Activated gamma-delta T cell treated with Interleukin-2 at 50 U/mL for 16 hours (primary cell): ENCODE measurements at regions not wholly inside any gene's neighbourhood (a gene's known extent, or its start where the extent isn't known, plus 50 kb on each side); places are given as distances from the start of the nearest gene placed in this dataset.
A peak's percentile ranks its signal among the peaks of the same experiment; 100 is the strongest.

ENCODE experiments used
- DNase-seq: peaks from one replicate; pipeline ENCODE4 v3.0.0-alpha.2; 2020

DNA sequence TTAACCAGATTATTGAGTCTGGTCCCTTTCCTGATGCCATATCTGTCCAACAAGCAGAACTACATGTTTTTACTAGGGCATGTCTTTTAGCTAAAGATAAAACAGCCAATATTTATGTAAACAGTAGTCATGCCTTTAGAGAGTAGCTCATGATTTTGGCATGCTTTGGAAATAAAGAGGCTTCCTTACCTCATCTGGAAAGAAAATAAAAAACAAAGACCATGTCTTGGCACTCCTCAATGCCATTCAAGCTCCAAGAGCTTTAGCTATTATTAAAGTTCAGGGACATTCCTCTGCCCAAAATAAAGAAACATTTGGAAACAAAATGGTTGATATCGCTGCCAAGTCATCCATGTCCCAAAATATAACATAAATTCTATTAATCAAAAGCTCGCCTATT, 202.4 kb downstream of the URB2 start:
- DNase-seq: no peak

DNA sequence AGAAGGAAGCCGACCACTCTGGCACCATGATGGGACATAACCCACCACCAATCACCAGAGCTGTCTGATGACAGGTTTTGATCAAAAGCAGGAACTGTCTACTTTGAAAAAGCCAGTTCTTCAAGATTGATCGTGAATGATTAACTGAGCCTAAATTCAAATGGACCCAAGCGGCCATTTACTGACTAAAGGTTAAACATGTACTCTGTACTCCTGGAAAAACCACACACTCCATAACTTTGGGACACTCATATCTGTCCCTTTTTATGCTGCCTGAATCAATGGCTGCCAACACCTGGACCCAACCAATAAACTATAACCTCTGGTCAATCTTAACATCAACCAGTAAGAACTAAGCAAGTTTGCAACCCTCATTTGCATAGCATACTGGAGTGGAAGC, 206.6 kb downstream of the URB2 start:
- no peak for DNase-seq

DNA sequence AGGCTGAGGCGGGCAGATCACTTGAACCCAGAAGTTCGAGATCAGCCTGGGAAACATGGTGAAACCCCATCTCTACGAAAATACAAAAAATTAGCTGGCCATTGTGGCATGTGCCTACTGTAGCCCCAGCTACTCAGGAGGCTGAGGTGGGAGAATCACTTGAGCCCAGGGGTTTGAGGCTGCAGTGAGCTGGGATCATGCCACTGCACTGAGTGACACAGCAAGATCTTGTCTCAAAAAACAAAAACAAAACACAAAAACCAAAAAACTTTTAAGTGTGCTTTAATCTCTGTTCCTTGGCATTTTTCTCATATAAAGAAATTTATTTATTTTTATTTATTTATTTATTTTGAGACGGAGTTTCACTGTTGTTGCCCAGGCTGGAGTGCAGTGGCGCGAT, 208.2 kb downstream of the URB2 start:
- no peak for DNase-seq

DNA sequence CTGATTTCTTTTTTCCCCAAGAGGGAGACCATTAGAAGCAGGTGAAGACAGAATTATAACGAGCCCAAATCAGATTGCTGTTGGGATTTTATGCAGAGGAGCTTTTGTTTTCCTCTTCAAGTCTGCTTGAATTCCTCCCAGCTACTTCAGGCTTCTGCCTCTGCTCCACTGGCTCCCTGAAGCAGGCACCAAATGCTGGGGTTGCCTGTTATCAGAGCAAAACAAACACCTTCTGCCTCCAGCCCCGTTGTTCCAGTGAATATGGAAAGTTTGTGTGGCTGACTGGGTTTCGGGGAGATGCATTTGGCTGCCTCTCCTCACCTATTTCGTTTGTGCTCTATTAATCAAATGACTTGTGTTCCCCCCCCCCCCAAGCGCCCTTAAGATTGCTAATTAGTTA, 209.2 kb downstream of the URB2 start:
- no peak for DNase-seq

DNA sequence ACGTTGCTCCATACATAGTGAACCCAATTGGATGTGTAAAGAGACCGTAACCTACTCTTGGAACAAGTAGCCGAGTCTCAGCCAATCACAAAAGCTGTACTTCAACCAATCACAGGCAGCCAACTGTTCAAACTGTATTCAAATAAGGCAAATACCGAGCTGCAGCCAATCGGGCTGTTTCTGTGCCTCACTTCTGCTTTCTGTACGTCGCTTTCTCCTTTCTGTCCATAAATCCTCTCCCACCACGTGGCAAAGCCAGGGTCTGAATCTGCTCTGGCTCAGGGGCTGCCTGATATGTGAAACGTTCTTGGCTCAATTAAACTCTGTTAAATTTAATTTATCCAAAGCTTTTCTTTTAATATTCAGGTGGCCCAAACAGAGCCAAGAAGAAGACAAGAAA, 210.3 kb downstream of the URB2 start:
- DNase-seq: no peak

DNA sequence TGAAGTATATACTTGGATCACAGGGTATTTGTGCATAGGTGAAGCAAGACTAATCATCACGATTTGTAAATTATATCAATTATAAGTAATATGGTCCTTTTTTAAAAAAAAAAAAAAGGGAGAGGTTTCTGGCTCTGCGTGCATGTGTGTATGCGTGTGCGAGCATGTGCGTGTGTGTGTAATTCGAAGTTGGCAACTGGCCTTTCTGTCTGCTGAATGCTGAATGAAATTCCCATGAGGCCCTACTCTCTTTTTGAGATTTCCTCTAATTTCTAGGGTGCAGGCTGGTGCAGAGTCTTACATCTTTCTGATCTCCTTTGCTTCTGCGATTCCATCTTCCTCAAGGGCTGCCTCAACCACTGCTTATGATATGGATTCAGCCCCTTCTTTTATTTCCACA, 212.2 kb downstream of the URB2 start:
- DNase-seq: no peak

DNA sequence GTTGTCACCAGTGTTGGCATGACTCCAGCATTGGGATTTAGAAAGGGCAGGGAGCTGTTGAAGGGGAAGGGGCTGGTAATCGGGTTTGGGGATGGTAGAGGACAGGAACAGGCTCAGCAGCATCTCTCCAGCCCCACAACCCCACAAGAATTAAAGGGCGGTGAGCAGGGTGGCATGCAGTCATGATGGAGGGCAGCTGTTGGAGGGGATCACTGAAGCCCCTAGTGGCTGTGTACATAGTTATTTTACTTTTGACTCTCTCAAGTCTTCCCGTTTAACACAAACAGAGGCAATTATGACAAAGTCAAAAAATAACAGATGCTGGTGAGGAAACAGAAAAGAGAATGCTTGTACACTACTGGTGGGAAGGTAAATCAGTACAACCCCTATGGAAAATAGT, 213.8 kb downstream of the URB2 start:
- no peak for DNase-seq

DNA sequence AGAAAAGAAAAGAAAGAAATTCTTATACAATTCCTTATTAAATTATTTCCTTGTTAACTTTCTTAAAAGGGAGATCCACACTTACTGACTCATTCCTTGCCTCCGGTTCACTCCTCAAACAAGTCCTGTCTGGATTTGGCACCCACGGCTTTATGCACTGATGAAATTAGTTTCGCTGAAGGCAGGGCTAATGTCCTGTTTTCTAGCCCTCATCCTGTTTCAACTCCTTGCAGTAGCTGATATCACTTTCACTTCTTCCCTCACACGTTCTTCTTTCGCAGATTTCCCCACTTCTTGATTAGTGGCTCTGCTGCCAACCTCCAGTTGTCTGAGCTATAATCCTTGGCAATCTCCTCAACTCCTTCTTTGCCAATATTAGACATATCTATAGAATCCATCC, 215.2 kb downstream of the URB2 start:
- DNase-seq: no peak

DNA sequence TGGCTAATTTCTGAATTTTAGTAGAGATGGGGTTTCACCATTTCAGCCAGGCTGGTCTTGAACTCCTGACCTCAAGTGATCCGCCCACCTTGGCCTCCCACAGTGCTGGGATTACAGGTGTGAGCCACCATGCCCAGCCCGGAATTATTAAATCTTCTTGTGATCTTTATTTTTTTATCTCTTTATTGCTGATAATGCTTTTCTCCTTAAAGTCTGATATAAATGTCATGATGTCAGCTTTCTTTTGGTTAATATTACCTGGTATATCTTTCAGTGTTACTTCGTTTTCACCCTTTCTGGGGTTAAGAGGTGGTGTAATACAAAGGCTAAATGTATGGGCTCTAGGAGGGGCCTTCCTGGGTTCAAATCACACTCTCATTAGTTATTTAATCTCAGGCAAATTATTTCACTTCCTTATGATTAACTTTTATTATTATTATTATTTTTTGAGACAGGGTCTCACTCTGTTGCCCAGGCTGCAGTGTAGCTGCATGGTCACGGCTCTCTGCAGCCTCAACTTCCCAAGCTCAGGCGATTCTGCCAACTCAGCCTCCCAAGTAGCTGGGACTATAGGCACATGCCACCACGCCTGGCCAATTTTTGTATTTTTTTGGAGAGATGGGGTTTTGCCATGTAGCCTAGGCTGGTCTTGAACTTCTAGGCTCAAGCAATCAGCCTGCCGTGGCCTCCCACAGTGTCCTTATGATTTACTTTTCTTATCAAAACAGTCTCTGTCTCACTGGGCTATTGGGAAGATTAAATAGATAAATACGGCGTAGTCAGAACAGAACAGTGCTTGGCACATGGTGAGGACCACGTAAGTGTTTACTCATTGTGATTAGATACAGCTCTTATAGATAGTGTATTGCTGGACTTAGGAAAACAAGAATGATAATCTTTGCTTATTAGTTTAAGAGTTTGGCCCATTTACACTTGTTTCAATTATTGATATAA, 216.5 kb downstream of the URB2 start:
- DNase-seq: no peak

DNA sequence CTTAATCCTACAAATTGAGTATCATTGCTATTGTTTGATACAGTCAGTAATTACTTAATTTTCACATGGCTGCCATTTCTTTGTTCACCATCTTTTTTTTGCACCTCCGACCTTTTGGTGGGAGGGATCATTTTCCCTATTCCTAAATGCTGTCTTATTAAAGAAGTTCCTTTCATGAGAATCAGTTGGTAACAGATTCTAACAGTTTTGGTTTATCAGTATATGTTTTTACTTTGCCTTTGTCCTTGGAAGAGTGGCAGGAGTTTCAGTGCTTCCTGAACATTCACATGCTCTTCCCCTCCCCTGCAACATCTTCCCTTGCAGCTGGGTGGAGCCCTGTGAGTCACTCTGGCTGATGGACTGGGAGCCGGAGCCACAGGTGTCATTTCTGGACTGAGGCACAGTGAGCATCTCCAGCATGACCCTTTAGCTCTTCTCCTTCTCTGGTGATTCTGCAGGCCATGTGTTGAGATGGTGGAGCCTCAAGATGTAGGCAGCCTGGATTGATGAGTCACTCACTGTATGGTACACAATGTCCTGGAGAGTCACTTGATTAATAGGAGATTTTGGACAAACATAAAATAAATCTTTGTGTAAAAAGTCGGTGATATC, 217.7 kb downstream of the URB2 start:
- no peak for DNase-seq

DNA sequence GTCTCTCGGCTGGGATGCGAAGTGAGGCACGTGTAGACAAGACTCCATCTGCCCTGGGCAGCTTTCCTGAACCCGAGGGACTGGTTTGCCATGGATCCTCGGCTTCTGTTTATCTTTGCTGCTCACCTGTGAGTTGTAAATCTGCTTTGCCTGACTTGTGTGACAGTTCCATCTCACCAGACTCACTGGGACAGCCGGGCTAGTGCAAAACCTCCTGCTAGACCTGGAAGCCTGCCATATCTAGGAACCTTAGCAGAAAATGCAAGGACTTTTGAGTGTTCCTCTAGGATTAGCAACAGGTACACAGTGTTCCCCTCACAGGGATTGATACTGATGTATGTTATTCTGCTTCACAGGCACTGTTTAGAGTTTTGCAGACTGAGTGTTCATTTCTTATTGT, 218.6 kb downstream of the URB2 start:
- no peak for DNase-seq

DNA sequence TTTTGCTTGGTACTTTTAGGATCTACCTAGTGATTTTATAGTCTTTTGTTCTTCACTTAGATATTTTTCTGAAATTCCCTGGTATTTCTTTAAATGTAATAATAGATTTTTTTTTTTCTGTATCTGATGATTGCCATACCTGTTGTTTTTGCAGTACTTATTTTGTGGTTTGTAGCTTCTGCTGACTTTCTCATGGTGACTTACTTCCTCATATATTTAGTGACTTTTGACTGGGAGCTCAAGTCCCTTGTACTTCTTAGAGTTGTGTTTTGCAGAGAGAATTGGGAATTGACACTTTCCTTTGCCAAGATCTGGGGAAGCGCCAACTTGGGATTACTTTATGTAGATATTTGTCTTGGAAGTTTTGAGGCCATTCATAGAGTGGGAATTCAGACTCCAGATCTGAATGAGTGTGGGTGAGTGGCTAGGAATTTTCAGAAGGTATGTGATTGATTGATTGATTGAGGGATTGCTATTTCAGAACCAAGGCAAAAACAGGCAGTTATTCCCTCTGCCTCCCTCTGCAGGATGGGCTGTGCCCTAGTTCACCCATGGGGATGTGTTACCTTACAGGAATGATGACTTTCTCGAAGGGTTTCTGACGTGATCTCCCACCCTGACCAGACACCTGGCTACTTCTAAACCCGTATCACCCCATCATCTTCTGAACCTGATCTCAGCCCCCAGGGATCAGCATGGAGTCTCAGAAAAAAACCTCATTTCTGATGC, 219.5 kb downstream of the URB2 start:
- DNase-seq: no peak

DNA sequence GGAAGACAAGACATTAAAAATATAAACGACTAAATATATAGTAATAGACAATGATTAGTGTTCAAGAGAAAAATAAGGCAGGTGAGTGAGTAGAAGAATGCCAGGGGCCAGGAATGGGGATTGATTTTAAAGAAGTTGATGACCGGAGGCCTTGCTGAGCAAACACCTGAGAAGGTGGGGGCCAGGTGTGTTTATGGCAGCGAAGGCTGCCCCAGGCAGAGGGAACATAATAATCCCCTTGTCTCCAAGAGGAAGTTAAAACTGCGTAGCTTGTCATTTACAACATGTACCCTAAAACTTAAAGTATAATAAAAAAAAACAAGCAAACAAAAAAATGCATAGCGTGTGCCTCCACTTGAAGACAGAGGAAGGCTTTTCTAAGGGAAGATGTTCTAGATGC, 220.3 kb downstream of the URB2 start:
- DNase-seq: no peak

DNA sequence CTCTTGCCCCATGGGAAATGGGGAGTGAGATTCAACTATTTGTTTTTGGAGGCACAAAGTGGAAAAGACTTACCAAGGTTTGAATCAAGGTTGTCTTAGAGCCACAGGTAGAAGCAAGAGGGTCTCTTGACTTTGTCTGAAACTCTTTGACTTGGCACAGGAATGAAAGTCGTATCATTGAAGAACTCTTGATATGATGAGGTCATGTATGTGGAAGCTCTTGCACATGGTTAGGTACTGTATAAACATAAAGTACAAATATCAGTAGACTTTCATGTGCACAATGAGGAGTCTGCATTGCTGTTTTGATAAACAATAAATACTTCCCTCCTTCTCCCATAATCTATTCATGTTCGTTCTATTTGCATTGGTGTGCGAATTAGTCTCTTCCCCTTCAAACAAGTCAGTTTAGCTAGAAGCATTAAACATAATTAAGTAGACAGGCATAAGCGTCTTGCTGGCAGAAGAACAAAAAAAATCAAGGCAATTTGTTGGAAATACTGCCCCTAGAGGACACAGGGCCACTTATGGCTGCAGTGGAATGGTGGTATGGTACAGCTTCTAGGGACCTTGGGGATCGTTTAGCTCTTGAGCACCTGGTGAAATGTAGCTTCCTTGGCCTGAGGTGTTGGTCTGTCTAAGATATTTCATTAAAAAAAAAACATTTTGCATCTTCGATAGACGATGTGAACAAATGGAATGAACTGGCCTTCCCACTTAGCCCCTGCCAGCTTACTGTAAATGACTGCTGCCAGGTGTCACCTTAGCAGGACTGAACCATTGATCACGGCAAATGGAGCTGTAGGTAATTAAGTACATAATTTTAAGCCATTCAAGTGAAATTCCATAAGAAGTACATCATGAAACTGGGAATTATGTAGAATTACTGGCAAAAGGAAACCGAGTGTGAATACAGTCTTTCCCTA, 218.0 kb upstream of the GALNT2 start:
- DNase-seq: no peak

DNA sequence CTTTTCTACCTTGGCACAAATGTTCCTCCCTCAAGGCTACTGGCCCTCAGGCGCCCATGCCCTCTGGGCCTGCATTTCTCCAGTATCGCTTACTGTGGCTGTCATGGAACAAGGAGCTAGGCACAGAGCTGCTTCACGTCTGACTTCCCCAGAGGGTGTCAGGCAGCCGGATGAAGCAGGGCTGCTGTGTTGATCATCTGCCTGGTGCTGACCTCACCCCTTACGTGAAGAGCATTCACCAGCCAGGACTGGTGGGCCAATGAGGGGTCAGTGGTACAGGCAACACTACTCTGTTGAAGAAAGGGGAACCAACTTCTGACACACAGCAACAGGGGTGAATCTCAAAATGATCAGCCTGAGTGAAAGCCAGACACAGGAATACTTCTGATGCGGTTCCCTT, 215.5 kb upstream of the GALNT2 start:
- DNase-seq: no peak

DNA sequence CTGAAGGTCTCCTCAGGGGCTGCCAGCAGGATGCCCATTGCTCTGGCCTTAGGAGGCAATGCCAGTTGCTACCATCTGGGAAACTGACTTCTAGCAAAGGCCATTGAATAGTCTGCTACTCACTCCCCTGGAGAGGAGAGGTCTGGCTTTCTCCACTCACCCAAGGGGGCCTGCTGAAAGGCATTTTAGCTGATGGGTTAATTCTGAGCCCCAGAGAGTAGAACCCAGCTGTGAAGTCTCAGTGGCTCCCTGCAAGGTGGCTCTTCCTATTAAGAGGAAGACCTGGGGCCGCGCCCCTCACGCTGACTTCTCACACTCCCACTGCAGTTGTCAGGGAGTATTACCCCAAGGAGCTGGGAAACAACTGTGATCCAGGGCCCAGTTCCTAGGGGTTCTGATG, 213.3 kb upstream of the GALNT2 start:
- DNase-seq: no peak

DNA sequence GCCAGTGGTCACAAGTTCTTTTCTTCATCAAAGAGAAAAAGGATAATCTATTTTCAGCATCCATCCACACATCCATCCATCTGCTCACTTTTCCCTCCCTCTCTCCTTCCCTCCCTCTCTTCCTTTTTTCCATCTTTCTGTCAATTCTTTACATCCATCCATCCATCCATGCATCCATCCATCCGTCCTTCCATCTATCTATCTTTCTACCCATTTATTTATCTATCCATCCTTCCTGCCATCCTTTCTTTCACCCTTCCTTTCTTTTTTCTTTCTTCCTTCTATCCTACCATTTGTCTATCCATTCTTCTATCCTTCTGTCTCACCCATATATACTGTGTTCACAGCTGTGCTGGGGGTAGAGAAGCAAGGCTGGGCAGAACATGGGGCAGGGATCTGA, 212.4 kb upstream of the GALNT2 start:
- DNase-seq: no peak

DNA sequence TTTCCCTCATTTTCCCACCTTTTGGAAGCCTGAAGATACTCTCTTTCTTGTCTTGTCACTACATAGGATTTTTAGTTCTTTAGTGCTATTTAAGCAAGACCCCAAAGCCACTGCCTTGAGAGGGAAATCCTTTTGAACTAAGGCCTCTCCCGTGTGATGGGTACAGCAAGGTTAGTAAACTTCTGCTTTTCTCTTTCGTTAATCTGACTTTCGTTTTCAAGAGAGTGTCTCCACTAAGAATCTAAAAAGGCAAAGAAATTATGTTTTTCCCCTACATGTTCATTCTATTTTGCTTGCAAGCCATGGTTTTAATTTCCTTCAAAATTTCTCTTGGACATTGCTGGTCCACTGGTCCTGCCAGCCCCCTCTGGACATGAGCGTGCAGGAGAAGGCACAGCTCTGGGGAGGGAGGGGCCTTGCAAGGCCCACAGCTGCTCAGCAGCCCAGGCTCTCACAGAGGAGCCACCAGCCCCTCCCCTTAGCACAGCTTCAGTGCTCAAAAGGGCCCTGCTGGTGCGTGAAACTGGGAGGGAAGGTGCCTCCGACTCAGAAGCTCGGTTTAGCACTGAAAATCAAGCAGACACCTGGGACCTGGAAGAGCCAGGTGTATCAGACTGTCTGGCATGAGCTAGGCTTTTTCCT, 210.9 kb upstream of the GALNT2 start:
- peak; percentile 17 for DNase-seq

DNA sequence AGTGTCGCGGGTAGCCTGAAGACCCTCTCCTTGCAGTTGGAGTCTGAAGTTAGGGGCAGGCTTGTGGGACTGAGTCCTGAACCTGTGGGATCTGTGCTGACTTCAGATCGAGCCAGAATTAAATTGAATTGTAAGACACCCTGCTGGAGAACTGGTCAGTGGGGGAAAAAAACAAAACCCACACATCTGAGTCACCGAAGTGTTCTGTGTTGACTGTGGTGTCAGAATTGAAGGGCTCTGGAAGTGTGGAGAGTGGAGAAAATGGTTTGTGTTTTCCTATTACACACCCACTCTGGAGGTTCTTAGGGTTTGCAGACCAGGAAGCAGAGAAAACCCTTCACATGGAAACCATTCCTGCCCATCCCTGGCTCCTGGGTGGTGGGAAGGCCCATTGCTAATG, 209.5 kb upstream of the GALNT2 start:
- no peak for DNase-seq

DNA sequence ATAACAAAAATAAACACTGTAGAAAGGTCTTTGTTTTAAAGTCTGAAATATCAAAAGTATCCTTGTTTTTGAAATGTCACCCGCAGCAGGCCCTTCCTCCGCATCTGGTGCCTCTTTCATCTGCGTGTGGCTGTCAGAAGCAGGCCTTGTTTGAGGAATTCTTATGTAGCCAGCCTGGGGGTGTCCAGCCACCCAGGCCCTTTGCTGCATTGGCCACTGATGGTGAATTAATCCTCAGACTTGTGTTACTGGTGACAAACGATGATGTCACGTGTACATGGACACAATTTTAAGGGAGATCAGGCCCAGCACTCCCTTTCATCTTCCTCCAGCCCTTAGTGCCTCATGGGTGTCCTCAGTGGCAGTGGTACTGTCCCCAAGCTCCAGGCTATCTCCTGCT, 208.0 kb upstream of the GALNT2 start:
- no peak for DNase-seq

DNA sequence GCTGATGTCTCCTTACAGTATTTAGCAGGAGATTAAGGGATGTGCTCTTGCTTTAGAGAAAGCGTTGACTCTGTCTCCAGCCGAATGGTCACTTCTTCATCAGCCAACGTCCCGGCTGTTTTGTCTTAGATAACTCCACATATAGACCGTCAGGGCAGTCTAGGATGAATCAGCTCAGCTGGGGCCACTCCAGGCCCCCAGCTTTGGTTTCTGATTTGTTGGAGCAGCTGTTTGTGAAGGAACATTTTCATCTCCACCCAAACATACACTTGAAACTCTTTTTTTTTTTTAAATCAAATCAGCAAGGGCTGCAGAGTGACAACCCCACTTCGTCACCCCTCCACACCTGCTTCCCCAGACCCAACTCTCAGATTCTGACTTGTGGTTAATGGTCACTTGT, 206.1 kb upstream of the GALNT2 start:
- DNase-seq: no peak

DNA sequence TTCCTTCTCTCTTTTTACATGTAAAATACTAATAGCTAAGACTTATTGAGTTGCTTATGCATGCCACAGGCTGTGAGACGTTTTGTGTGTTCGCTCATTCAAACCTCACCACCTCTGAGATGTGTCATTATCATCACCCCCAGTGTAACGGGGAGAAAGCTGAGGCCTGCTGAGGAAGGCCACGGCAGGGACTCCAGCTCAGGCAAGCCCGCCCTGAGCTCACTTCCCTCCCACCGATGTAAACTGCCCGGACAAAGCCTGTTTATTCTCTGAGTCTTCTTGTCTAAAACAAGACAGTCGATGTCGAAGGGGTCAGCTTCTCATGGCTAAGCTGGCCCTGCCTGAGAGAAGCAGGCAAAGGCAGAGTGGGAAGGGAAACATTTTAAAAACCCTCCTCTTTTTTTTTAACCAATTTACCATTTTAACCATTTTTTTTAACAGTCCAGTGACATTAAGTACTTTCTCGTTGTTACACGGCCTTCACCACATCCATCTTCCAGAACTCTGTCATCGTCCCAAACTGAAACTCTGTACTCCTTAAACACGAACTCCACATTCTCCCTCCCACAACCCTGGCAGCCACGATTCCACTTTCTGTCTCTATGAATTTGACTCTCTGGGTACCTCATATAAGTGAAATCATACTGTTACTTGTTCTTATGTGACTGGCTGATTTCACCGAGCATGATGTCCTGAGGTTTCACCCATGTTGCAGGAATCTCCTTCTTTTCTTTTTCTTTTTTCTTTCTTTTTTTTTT, 204.8 kb upstream of the GALNT2 start:
- DNase-seq: no peak
